NCI-H524 (cell line): ENCODE measurements at regions not wholly inside any gene's neighbourhood (a gene's known extent, or its start where the extent isn't known, plus 50 kb on each side); places are given as distances from the start of the nearest gene placed in this dataset.
A peak's percentile ranks its signal among the peaks of the same experiment; 100 is the strongest.

ENCODE experiments used
- DNase-seq, 2 experiments: peaks; one replicate each; lab custom pipeline; 2025; lab: John Stamatoyannopoulos, UW

DNA sequence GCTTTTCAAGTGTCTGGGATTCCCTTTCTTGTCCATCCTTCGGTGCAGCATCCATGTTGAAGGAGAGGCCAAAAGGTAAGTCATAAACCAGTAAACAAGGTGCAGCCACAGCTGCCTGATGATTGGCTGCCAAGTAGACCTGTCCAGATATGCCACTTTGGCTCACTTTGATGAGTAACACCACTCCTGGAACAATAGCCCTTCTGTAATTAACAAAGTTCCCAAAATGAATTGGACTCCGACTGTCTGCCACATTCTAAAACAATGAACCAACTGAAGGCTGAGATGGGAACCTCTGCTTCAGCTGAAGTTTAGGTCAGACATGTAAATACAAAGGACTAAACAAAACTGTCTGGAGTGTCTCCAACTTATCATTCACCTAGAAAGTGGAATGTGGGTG lies 82.2 kb upstream of the LGALSL start:
- no peak for DNase-seq

DNA sequence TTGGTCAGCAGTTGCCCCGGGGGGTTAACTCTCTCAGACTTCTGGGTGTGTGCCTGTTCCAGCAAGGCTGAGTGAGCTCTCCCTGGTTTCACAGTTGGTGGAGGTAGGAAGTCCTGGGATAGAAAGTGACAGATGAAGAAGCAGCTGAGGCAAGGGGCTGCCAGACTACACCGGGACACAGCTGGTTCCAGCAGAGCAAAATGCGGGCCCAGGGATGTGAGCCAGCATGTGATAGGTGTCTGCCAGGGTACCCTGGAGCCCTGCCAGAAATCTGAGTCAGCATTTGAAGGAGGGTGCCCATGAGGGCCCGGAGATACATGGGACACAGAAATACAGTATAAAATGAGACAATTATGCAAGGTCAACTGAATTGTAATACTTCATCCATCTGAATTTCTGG lies 79.3 kb upstream of the LGALSL start:
- DNase-seq = no peak

DNA sequence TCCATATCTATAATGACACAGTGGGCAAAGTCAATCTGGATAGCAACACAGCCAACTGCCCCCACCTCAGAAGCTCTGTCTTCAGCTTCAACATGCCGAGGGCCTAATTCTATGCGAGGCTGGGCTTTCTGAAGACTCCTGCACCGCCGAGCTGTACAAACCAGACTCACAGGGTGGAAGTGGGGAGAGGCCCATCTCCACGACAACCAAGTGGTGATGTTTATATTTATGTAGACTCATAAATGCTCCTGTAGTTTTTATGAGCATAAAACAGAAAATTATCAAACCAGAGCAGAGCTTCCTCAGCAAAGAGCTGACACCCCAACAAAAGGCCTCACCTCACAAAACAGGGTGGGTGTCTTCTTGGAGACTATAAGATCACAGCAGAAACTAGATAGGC lies 77.0 kb upstream of the LGALSL start:
- DNase-seq = no peak

DNA sequence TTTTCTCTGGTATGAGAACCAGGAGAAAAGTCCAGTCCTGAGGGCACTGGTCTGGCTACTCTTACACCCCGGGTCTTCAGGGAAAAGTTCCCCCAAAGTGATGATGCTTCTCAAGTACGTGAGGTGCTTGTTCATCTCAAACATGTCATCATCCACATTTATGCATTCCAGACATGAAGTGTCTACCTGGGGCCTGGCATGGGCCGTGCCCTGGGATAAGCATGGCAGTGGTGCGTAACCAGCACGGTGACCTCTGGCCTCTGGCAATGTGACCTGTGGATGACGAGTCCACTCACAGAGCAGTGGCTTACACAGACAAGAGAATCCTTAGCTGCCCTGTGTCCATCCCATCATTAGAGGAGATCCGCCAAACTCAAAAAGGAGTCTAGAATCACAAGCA lies 74.8 kb upstream of the LGALSL start:
- no peak for DNase-seq

- no peak for DNase-seq
Measured at GRCh38 chr2:64380853-64381527, 73.0 kb upstream of the LGALSL start.

- DNase-seq = no peak
Measured at GRCh38 chr2:64383016-64383591, 70.9 kb upstream of the LGALSL start.

DNA sequence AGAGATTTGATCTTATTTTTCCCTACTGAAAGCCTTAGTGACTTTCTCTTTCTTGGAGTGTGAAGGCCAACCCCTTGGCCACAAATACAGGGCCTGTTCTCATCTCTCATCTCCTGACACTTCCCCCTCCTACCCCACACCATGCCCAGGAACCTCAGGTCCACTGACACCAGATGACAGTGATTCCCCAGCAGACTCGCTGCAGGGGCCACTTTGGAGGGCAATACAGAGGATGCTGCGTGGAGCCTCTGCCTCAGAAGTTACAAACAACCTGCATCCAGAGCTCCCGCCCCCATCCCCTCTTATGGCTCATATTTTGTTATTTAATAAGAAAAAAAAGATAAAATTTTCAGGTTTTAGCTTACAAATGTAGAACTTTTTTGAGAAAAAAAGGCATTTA lies 70.1 kb upstream of the LGALSL start:
- DNase-seq = no peak

GRCh38 chr2:64386676-64387075 lies 67.3 kb upstream of the LGALSL start:
- DNase-seq = no peak

GRCh38 chr2:64390586-64390985 lies 63.4 kb upstream of the LGALSL start:
- no peak for DNase-seq

DNA sequence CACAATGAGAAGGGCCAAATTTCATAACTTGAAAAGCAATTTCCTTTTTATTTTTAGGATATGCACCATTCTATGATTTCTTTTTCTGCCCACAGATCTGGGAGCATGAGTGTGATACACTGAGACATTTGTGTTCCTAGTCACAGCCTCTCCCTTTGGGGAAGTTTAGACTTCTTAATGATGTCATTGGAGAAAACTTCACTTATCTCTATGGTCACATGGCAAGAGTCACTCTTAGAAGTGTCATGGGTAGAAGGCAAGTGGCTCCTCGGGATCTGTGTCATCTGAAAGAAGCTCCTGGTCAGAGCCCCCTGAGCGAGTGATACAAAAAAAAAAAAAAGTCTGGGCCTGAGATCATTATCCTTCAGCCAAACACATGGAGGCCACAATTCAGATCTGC lies 62.5 kb upstream of the LGALSL start:
- no peak for DNase-seq

DNA sequence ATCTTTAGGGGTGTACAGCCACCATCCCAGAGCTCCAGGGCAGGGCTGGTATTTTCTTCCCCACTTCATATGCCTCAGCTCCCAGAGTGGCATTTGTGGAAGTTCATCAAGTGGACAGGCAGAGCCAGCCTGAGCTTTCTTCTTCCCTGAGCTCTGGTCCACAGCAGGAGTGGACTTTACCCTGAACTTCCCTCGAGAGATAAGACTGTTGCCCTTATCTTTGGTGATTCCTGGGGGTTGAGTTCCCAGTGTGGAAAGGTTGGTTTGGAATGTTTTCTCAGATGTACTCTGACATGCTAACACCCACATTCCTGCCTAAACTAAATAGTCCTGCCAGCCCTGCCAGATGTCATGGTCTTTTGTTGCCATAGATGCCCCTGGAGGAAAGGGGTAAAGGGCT lies 62.0 kb upstream of the LGALSL start:
- no peak for DNase-seq

DNA sequence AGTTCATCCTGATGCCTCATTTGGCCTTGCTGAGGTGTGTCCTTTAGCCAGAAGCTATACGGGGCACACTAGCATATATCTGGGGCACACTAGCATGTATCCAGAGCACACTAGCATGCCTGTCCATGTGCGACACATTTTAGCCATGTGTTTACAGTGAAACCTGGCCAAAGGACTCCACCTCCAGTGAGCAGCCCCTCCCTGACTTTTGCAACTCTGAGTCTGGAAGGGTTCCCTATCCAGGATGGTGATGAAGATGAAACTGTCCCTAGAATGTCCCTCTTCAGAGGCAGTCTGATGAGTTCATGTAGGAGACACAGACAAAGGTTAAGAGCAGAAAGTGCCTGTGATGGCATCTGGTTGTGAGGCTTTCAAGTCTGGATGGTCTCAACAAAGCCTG lies 61.4 kb upstream of the LGALSL start:
- no peak for DNase-seq

GRCh38 chr2:64393383-64394010 lies 60.5 kb upstream of the LGALSL start:
- DNase-seq = no peak

DNA sequence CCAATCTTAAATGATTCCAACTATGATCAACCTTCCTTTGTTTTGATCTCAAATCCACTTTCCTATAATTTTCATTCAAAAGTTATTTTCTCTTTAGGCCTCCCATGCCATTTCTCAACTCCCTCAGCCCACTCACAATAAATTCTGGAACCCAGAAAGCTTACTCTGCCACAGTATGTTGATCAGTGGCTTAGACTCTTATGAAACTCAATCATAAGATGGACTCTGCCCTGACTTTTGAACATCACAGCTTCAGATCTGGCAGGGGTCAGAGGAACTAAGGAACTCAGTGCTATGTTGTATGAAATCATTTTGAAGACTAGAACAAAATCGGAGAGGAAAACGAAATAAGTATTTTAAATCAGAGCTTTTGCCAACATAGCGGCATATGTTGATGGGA lies 59.8 kb upstream of the LGALSL start:
- no peak for DNase-seq

GRCh38 chr2:64396001-64396400 lies 58.0 kb upstream of the LGALSL start:
- no peak for DNase-seq

DNA sequence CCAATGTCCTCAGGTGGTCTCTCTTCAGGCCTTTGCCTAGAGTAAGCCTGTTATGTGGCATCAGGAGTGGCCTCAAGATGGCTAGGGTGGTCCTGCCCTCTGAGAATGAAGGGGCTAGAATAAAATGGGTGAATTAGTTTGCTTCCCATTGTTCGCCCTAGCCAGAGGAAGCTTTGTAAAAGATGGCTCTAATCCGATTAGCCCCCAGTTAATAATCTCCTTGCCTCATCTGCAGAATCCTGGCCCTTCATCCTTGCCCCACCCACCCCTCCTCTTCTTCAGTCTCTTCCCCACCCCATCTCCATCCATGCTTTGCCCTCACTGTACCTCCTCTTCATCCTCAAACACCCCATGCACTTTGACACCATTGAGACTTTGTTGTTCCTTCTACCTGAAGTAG lies 57.4 kb upstream of the LGALSL start:
- peak in 1 of 2 experiments; percentile 52 for DNase-seq

DNA sequence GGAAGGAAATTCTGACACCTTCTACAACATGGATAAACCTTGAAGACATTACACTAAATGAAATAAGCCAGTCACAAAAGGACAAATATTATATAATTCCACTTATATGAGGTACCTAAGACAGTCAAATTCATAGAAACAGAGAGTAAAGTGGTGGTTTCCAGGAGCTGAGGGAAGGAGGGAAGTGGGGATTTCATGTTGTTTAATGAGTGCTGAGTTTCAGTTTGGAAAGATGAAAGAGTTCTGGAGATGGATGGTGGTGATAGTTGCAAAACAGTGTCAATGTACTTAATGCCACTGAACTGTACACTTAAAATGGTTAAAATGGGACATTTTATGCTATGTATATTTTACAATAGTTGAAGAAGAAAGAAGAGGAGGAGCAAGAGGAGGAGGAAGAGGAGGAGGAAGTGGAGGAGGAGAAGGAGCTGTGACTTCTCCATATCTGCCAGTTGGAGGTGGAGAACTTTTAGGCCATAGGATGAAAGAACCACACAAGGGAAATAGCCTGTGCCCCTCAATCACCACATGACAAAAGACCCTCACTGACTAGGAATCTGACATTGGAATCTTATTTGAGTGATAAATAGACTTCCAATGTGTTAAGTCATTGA lies 55.3 kb upstream of the LGALSL start:
- DNase-seq = no peak

DNA sequence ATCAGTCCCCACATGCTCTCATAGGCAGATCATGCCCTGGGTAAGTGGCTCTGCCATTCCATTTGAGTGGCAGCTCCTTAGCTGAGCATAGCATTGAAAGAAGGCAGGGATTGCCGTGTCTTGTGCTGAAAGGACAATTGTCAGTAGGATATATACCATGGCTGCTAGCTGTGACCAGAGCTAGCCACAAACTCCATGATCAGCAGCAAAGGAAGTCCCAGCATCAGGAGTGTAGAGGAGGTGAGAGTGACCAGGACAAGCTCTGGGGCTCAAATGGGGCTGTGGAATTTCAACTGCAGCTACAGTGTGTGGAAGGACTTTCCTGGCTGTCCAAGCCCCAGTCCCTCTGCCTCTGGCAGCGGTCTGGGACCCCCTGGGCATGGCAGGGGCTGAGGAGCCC lies 54.4 kb upstream of the LGALSL start:
- DNase-seq = no peak

GRCh38 chr2:64400105-64400728 lies 53.7 kb upstream of the LGALSL start:
- no peak for DNase-seq

GRCh38 chr2:64400733-64401528 lies 53.0 kb upstream of the LGALSL start:
- peak; percentile 17 to 57 for DNase-seq

DNA sequence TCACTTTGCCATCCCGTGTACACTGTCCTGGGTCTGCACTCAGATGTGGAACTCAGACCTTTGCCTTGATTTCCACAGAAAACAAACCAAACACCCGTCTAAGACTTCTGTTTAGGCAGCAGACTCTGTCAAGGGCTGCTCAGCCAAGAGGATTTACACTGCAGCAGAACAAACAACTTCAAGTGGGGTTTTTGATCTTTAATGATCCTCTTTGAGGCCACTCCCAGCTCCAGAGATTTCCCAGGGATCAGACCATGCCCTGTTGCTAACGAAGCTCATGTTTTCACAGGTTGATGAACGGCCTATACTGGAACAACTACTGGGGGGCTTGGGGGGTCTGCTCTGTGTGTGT lies 52.5 kb upstream of the LGALSL start:
- peak; percentile 41 to 79 for DNase-seq

GRCh38 chr2:64402876-64403275 lies 51.1 kb upstream of the LGALSL start:
- DNase-seq = no peak
